ENCODE measurements at regions not wholly inside any gene's neighbourhood (a gene's known extent, or its start where the extent isn't known, plus 50 kb on each side); places are given as distances from the start of the nearest gene placed in this dataset.

DNA sequence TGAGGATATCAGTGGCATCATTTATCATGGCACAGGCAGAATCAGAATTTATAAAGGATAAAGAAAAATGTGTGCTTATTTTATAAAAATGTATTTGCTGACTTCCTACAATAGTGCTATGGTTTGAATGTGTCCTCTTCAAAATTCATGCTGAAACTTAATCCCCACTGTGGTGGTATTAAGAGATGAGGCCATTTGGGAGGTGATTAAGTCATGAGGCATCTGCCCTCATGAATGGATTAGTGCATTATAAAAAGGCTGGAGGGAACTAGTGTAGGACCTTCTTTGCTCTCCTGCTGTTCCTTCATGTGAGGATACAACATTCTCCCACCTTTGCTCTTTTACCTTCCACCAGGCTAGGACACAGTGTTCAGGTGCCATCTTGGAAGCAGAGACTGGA lies 212.8 kb downstream of the RFC3 start:
- TF ChIP-seq, protein P1, sequence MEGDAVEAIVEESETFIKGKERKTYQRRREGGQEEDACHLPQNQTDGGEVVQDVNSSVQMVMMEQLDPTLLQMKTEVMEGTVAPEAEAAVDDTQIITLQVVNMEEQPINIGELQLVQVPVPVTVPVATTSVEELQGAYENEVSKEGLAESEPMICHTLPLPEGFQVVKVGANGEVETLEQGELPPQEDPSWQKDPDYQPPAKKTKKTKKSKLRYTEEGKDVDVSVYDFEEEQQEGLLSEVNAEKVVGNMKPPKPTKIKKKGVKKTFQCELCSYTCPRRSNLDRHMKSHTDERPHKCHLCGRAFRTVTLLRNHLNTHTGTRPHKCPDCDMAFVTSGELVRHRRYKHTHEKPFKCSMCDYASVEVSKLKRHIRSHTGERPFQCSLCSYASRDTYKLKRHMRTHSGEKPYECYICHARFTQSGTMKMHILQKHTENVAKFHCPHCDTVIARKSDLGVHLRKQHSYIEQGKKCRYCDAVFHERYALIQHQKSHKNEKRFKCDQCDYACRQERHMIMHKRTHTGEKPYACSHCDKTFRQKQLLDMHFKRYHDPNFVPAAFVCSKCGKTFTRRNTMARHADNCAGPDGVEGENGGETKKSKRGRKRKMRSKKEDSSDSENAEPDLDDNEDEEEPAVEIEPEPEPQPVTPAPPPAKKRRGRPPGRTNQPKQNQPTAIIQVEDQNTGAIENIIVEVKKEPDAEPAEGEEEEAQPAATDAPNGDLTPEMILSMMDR (conservative IDR thresholded peaks at IDR 0.05), result no peak
- TF ChIP-seq EZH2 (IDR thresholded peaks at IDR 0.05; ENCODE audit: low read depth), result no peak
